ENCODE measurements at regions not wholly inside any gene's neighbourhood (a gene's known extent, or its start where the extent isn't known, plus 50 kb on each side); places are given as distances from the start of the nearest gene placed in this dataset.

- DNase-seq, result no peak
- H3K4me3 ChIP-seq, result no peak overlapping the region
- intact Hi-C loops (cut with DNase I; ENCODE audit: low total_unique reads), result no loop called here
- no peak overlapping the region for H3K27ac ChIP-seq
- H3K4me1 ChIP-seq, result no peaks in the 10 kb centered on the region
- peaks cover 0 to 9% (median 0%) of the 10 kb centered on the region in 8 donors for H3K9me3 ChIP-seq
- TF ChIP-seq CTCF (IDR thresholded peaks at IDR 0.05 in 8 of 11, conservative IDR thresholded peaks at IDR 0.05 in 3 of 11), result no peak
- TF ChIP-seq POLR2A (IDR thresholded peaks at IDR 0.05), result no peak
- TF ChIP-seq POLR2AphosphoS5 (IDR thresholded peaks at IDR 0.05), result no peak
- WGBS, 5 donors, result 76 to 93% (median 81%) methylated on average over 4 of the region's 4 CpGs
- H3K36me3 ChIP-seq, result no peaks in the 10 kb centered on the region
- H3K27me3 ChIP-seq (replicated peaks in 1 of 7), result no peaks in the 10 kb centered on the region
Measured at GRCh38 chr12:91240386-91241095, 57.9 kb upstream of the DCN start.

DNA sequence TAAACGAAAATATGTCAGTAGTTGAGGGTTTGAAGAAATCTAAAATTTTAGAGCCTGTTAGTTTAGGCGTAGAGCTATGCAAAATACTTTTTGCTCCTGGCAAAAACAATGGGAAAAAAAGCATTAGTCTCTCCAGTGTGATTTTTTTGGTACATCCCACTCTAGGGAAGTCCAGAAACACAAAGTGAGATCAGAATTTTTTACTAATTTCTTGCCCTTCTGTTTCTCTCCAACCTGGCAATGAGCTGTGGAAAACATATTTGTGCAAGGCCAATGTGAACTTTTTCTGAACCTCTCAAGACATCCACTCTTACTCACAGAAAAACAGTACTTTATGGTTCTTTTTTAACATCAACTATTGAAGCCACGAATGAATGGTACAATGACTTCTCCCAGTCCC lies 56.9 kb upstream of the DCN start:
- intact Hi-C loops (cut with DNase I; ENCODE audit: low total_unique reads), result no loop called here
- Histone ChIP-seq H3K4me1 (no peaks in the 10 kb centered on the region), H3K27ac (no peak overlapping the region), H3K27me3 (replicated peaks in 1 of 7) (no peaks in the 10 kb centered on the region), H3K4me3 (no peak overlapping the region), H3K9me3 (peaks cover 0 to 7% (median 0%) of the 10 kb centered on the region in 8 donors), H3K36me3 (no peaks in the 10 kb centered on the region)
- 60 to 81% (median 70%) methylated on average over 3 of the region's 3 CpGs for WGBS, 5 donors
- DNase-seq, result no peak
- TF ChIP-seq POLR2A (IDR thresholded peaks at IDR 0.05) (no peak), CTCF (IDR thresholded peaks at IDR 0.05 in 8 of 11, conservative IDR thresholded peaks at IDR 0.05 in 3 of 11) (no peak), POLR2AphosphoS5 (IDR thresholded peaks at IDR 0.05) (no peak)

Small RNA genes lying in the stretch of these regions (small RNA-seq; reads per million reads assigned to genes)
- gene AC090049.2, result 0 reads per million in 4 donors
- gene RF02110, result 0 reads per million in 4 donors
